HL-60 (cell line): ENCODE measurements at regions not wholly inside any gene's neighbourhood (a gene's known extent, or its start where the extent isn't known, plus 50 kb on each side); places are given as distances from the start of the nearest gene placed in this dataset.

ENCODE experiments used
- DNase-seq, 2 experiments: peaks; one replicate each; pipeline ENCODE4 v3.0.0-alpha.2; 2010 to 2020; ENCODE audit warnings: low read depth in 1 of 2, low spot score in 1 of 2
- H3K27ac ChIP-seq: fragments of 250-450 bp; sonication (Bioruptor Pico); replicated peaks from 2 replicates; pipeline ENCODE4 v1.5.1; 2020; ENCODE audit warnings: mild to moderate bottlenecking, moderate library complexity
- H3K27me3 ChIP-seq: fragments of 250-450 bp; sonication (Bioruptor Pico); 2 replicates; pipeline ENCODE4 v1.5.1; 2021; ENCODE audit warnings: mild to moderate bottlenecking, moderate library complexity; ENCODE audit not compliant: insufficient read depth, poor library complexity, severe bottlenecking
- H3K4me3 ChIP-seq: replicated peaks from 2 replicates; pipeline ENCODE4 v1.5.1; 2011; ENCODE audit warnings: mild to moderate bottlenecking, control low read depth, low read length; ENCODE audit not compliant: insufficient read depth
- CTCF ChIP-seq: IDR thresholded peaks from one replicate; pipeline ENCODE4 v1.5.1; 2011; ENCODE audit warnings: low read length, control low read depth, inconsistent platforms; ENCODE audit not compliant: insufficient read depth
- GABPA ChIP-seq: IDR thresholded peaks from 2 replicates; pipeline ENCODE4 v1.6.1; 2012; ENCODE audit warnings: low read depth
- POLR2AphosphoS5 ChIP-seq: IDR thresholded peaks from 2 replicates; pipeline ENCODE4 v1.6.1; 2012; ENCODE audit warnings: low read depth
- REST ChIP-seq: IDR thresholded peaks from 2 replicates; pipeline ENCODE4 v1.6.1; 2012; ENCODE audit warnings: low read depth; ENCODE audit not compliant: insufficient replicate concordance
- SPI1 ChIP-seq: IDR thresholded peaks from 2 replicates; pipeline ENCODE4 v1.6.1; 2012; ENCODE audit warnings: low read depth, mild to moderate bottlenecking, borderline replicate concordance

- no peak overlapping the region for H3K27ac ChIP-seq
- DNase-seq, result no peak
Observed at GRCh38 chr3:166788936-166789335, 591.2 kb downstream of the ZBBX start.

GRCh38 chr3:166785876-166786275, 594.2 kb downstream of the ZBBX start:
- Histone ChIP-seq H3K27ac (no peak overlapping the region), H3K4me3 (no peak overlapping the region)

More at GRCh38 chr3:166788936-166789335, 591.2 kb downstream of the ZBBX start:
- no peak overlapping the region for H3K4me3 ChIP-seq
- TF ChIP-seq GABPA (no peak), SPI1 (no peak), CTCF (no peak), POLR2AphosphoS5 (no peak), REST (no peak)
- no peaks in the 10 kb centered on the region for H3K27me3 ChIP-seq

GRCh38 chr3:166783206-166783605, 596.9 kb downstream of the ZBBX start:
- Histone ChIP-seq H3K4me3 (no peak overlapping the region), H3K27me3 (no peaks in the 10 kb centered on the region), H3K27ac (no peak overlapping the region)
- no peak for TF ChIP-seq SPI1
- DNase-seq, result no peak

More at GRCh38 chr3:166785876-166786275, 594.2 kb downstream of the ZBBX start:
- TF ChIP-seq CTCF, result no peak
- TF ChIP-seq POLR2AphosphoS5, result no peak
- TF ChIP-seq REST, result no peak
- no peak for TF ChIP-seq SPI1
- TF ChIP-seq GABPA, result no peak
- H3K27me3 ChIP-seq, result no peaks in the 10 kb centered on the region
- DNase-seq, result no peak

- TF ChIP-seq GABPA (no peak), CTCF (no peak), SPI1 (no peak), REST (no peak), POLR2AphosphoS5 (no peak)
- DNase-seq, result no peak
Observed at GRCh38 chr3:166764698-166765318, 615.3 kb downstream of the ZBBX start.

More at GRCh38 chr3:166764698-166765318, 615.3 kb downstream of the ZBBX start:
- Histone ChIP-seq H3K27me3 (no peaks in the 10 kb centered on the region), H3K27ac (no peak overlapping the region), H3K4me3 (no peak overlapping the region)
